ENCODE measurements at regions not wholly inside any gene's neighbourhood (a gene's known extent, or its start where the extent isn't known, plus 50 kb on each side); places are given as distances from the start of the nearest gene placed in this dataset.

DNA sequence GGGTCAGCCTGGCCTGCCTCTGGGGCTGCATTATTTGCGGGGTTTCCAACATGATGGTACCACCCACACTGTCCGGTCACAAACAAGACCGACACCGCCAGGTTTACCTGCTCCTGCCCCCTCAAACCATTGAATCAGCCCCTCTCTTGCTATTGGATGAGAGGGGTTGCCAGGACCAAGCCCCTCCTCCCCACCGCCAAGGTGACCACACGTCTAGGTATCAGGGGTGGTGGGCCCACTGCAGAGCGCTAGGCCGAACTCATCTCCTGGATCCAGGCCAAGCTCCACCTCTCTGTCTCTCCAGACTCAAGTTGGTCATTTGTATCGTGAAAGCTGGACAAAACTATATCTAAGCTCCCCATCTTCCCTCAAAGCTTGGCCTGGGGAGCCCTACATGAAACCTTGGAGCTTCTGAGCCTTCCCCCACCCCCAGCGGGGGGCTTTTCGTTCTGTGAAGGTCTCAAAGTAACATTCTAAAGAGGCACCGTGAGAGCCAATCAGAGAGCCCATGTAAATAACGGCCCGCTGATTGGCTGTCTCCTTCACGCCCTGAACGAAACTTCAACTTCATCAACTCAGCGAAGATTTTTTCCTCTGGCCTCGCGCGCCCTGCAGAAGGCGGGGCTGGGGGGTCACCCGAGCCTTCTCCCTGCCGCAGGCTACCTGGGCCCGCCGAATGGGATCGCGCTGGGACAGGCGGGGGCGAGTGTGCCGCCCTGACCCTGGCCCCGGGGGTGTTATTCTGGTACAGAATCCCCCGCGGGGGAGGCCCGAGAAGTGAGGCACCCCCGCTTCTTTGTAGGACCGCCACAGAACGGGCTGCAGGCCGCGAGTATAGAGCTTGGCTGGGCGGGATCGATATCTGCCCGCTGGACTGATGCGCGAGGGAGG, 49.6 kb upstream of the PSD2 start:
- Histone ChIP-seq H3K4me1 (peaks cover 24 to 45% (median 40%) of the 10 kb centered on the region in 4 donors), H3K36me3 (no peaks in the 10 kb centered on the region), H3K27ac (peak overlapping the region in 4 of 5 donors; percentile 22 to 73 (median 53)), H3K27me3 (peaks cover 0 to 52% (median 35%) of the 10 kb centered on the region in 3 donors), H3K4me3 (peak overlapping the region; percentile 39 to 56 (median 44)), H3K9me3 (no peaks in the 10 kb centered on the region)
- intact Hi-C loops (cut with DNase I; ENCODE audit: low total_unique reads) = no loop called here
- peak; percentile 62 to 91 for DNase-seq
- WGBS, 5 donors = 7 to 21% (median 9%) methylated on average over 20 to 44 of the region's 44 CpGs
- TF ChIP-seq POLR2A (IDR thresholded peaks at IDR 0.05) (no peak), POLR2AphosphoS5 (IDR thresholded peaks at IDR 0.05) (peak in 1 of 3 donors; percentile 10), EP300 (IDR thresholded peaks at IDR 0.05) (no peak)
- TF ChIP-seq, protein P1, sequence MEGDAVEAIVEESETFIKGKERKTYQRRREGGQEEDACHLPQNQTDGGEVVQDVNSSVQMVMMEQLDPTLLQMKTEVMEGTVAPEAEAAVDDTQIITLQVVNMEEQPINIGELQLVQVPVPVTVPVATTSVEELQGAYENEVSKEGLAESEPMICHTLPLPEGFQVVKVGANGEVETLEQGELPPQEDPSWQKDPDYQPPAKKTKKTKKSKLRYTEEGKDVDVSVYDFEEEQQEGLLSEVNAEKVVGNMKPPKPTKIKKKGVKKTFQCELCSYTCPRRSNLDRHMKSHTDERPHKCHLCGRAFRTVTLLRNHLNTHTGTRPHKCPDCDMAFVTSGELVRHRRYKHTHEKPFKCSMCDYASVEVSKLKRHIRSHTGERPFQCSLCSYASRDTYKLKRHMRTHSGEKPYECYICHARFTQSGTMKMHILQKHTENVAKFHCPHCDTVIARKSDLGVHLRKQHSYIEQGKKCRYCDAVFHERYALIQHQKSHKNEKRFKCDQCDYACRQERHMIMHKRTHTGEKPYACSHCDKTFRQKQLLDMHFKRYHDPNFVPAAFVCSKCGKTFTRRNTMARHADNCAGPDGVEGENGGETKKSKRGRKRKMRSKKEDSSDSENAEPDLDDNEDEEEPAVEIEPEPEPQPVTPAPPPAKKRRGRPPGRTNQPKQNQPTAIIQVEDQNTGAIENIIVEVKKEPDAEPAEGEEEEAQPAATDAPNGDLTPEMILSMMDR (IDR thresholded peaks at IDR 0.05) = no peak
